ENCODE measurements at regions not wholly inside any gene's neighbourhood (a gene's known extent, or its start where the extent isn't known, plus 50 kb on each side); places are given as distances from the start of the nearest gene placed in this dataset.

- peaks cover 2% of the 10 kb centered on the region for H3K9me3 Mint-ChIP-seq
- no peaks in the 10 kb centered on the region for H3K4me1 Mint-ChIP-seq
- DNase-seq (ENCODE audit: low spot score in 2 of 2) (no peak), ATAC-seq (no peak)
- no peaks in the 10 kb centered on the region for H3K36me3 Mint-ChIP-seq
- no peak overlapping the region for H3K4me3 Mint-ChIP-seq
- no peak overlapping the region for H3K27ac Mint-ChIP-seq
Measured at GRCh38 chr5:99948850-99949249, 586.3 kb upstream of the FAM174A start.

- ATAC-seq (no peak), DNase-seq (ENCODE audit: low spot score in 2 of 2) (no peak)
- no peak overlapping the region for H3K4me3 Mint-ChIP-seq
- H3K9me3 Mint-ChIP-seq: peaks cover 3% of the 10 kb centered on the region
- no peak overlapping the region for H3K27ac Mint-ChIP-seq
- H3K4me1 Mint-ChIP-seq: no peaks in the 10 kb centered on the region
- no peaks in the 10 kb centered on the region for H3K36me3 Mint-ChIP-seq
Measured at GRCh38 chr5:99945478-99946442, 589.4 kb upstream of the FAM174A start.

DNA sequence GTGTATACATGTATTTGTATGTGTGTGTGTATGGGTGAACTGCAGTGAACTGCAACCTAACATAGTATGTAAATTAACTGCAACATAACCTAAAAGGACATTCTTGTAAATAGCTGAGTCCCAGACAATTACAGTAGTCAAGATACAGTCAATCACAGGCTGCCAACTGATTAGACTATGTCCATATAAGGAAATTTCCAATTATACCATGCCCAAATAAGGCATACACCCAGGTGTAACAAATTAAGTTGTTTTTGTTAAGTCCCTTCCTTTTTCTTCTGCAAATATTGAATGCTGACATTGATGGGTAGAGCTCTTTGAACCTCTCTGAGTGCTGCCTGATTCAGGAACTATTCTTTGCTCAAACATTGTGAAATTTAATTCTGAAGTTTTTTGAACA is 594.6 kb upstream of the FAM174A start:
- Mint-ChIP-seq H3K27ac (no peak overlapping the region), H3K4me1 (no peaks in the 10 kb centered on the region), H3K4me3 (no peak overlapping the region), H3K9me3 (peaks cover 3% of the 10 kb centered on the region), H3K36me3 (no peaks in the 10 kb centered on the region)
- no peak for ATAC-seq
- DNase-seq (ENCODE audit: low spot score in 2 of 2): no peak

- no peak for DNase-seq (ENCODE audit: low spot score in 2 of 2)
- Mint-ChIP-seq H3K4me1 (no peaks in the 10 kb centered on the region), H3K4me3 (no peak overlapping the region)
Measured at GRCh38 chr5:99936911-99937310, 598.3 kb upstream of the FAM174A start.

DNA sequence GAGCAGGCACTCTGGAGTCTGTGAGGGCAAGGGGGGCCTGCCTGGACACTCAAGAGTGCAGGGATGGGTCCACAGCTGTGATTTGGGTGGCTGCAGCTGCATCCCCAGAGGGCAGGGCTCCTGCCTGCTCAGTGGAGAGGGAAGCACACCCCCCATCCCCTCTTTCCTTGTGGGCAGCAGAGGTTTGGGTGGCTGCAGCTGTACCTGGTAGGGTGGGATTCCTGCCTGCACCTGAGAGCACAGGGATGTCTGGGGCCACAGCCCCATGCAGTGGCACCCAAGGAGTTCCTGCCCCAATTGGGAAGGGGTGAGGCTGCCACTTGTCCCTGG is 605.4 kb upstream of the FAM174A start:
- Mint-ChIP-seq H3K27ac (no peak overlapping the region), H3K4me1 (no peaks in the 10 kb centered on the region), H3K9me3 (peaks cover 6% of the 10 kb centered on the region), H3K4me3 (no peak overlapping the region), H3K36me3 (no peaks in the 10 kb centered on the region)
- ATAC-seq (peak; percentile 40), DNase-seq (ENCODE audit: low spot score in 2 of 2) (no peak)

More at GRCh38 chr5:99936911-99937310, 598.3 kb upstream of the FAM174A start:
- no peaks in the 10 kb centered on the region for H3K9me3 Mint-ChIP-seq
- no peaks in the 10 kb centered on the region for H3K36me3 Mint-ChIP-seq
- no peak overlapping the region for H3K27ac Mint-ChIP-seq
- ATAC-seq: no peak

- no peak overlapping the region for H3K4me3 Mint-ChIP-seq
- no peaks in the 10 kb centered on the region for H3K36me3 Mint-ChIP-seq
- H3K27ac Mint-ChIP-seq: no peak overlapping the region
- DNase-seq (ENCODE audit: low spot score in 2 of 2) (no peak), ATAC-seq (peak; percentile 51)
- peaks cover 6% of the 10 kb centered on the region for H3K9me3 Mint-ChIP-seq
- no peaks in the 10 kb centered on the region for H3K4me1 Mint-ChIP-seq
Measured at GRCh38 chr5:99929067-99929805, 605.9 kb upstream of the FAM174A start.

- Mint-ChIP-seq H3K4me3 (no peak overlapping the region), H3K27ac (no peak overlapping the region), H3K36me3 (no peaks in the 10 kb centered on the region), H3K4me1 (no peaks in the 10 kb centered on the region), H3K9me3 (peaks cover 6% of the 10 kb centered on the region)
- no peak for DNase-seq (ENCODE audit: low spot score in 2 of 2)
- peak; percentile 28 for ATAC-seq
Measured at GRCh38 chr5:99928490-99928889, 606.7 kb upstream of the FAM174A start.

DNA sequence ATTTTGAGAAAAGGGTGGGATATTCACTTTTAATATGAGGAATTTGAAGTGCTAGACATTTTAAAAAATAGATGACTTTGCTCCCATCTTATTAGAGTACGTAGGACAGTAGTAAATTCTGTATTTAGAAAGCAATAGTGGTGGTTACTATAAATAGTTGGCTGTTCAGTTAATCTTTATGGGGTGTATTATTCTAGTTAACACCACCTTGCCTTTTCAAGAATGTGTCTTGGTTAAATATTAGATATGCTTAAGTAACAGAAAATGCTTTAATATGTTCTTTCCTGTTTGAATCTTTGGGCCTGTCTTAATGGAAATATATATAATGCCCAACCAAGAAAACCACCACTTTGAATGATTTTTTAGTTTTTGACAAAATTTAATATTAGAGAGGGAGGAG is 608.7 kb upstream of the FAM174A start:
- Mint-ChIP-seq H3K36me3 (no peaks in the 10 kb centered on the region), H3K27ac (no peak overlapping the region), H3K4me3 (no peak overlapping the region), H3K4me1 (no peaks in the 10 kb centered on the region), H3K9me3 (peaks cover 6% of the 10 kb centered on the region)
- DNase-seq (ENCODE audit: low spot score in 2 of 2): no peak
- no peak for ATAC-seq

GRCh38 chr5:99922386-99922785 is 612.8 kb upstream of the FAM174A start:
- DNase-seq (ENCODE audit: low spot score in 2 of 2) (no peak), ATAC-seq (no peak)
- no peak overlapping the region for H3K4me3 Mint-ChIP-seq
- H3K27ac Mint-ChIP-seq: no peak overlapping the region
- no peaks in the 10 kb centered on the region for H3K4me1 Mint-ChIP-seq
- H3K36me3 Mint-ChIP-seq: no peaks in the 10 kb centered on the region
- peaks cover 2% of the 10 kb centered on the region for H3K9me3 Mint-ChIP-seq

DNA sequence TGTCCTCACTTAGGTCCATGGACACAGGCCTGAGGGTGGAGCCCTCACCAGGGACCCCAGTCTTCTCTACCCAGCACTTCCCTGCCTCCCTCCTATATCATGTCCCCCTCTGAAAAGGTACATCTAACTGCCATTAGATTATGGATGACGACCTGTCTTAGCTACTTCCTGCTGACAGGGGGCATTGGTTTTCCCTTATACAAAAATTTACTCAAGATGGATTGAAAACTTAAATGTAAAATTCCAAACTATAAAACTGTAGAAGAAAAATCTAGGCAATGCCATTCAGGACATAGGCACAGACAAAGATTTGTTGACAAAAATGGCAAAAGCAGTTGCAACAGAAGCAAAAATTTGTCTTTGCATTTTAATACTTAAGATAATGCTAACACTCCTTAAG is 623.2 kb upstream of the FAM174A start:
- no peak overlapping the region for H3K4me3 Mint-ChIP-seq
- peaks cover 8% of the 10 kb centered on the region for H3K9me3 Mint-ChIP-seq
- DNase-seq (ENCODE audit: low spot score in 2 of 2) (no peak), ATAC-seq (no peak)
- H3K36me3 Mint-ChIP-seq: no peaks in the 10 kb centered on the region
- no peaks in the 10 kb centered on the region for H3K4me1 Mint-ChIP-seq
- no peak overlapping the region for H3K27ac Mint-ChIP-seq

GRCh38 chr5:99906776-99907175 is 628.4 kb upstream of the FAM174A start:
- DNase-seq (ENCODE audit: low spot score in 2 of 2) (no peak), ATAC-seq (no peak)
- Mint-ChIP-seq H3K9me3 (peaks cover 6% of the 10 kb centered on the region), H3K36me3 (no peaks in the 10 kb centered on the region), H3K4me1 (no peaks in the 10 kb centered on the region), H3K4me3 (no peak overlapping the region), H3K27ac (no peak overlapping the region)

- H3K4me1 Mint-ChIP-seq: no peaks in the 10 kb centered on the region
- no peak overlapping the region for H3K4me3 Mint-ChIP-seq
- peaks cover 3% of the 10 kb centered on the region for H3K9me3 Mint-ChIP-seq
Measured at GRCh38 chr5:99901972-99902371, 633.2 kb upstream of the FAM174A start.

DNA sequence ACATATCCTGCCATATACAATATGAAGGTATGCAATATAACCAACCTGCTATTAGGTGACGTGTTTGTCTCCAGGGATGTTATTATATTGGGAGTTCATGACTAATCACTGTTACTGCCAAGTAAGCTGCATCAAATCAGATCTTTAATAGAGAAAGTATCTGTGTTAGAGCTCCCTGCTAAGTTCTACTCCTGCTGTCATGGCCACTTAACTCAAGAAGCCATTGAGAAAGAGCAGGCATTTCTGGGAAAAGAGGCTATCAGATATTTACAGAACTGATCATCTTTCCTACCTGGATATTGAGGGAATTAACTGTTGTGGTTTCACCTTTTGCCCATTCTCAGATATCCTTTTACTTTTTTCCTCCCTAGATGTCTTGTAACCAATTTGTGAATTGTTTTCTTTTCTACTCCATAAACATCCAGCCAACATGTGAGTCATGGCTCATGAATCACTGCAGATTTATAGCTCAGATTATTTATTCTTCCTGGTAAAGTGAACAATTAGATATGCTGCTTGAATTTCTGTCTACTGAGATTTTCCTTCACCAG is 634.8 kb upstream of the FAM174A start:
- DNase-seq (ENCODE audit: low spot score in 2 of 2): no peak
- H3K27ac Mint-ChIP-seq: no peak overlapping the region
- ATAC-seq: no peak
- peaks cover 3% of the 10 kb centered on the region for H3K9me3 Mint-ChIP-seq
- H3K4me3 Mint-ChIP-seq: no peak overlapping the region
- no peaks in the 10 kb centered on the region for H3K4me1 Mint-ChIP-seq
- H3K36me3 Mint-ChIP-seq: no peaks in the 10 kb centered on the region

More at GRCh38 chr5:99901972-99902371, 633.2 kb upstream of the FAM174A start:
- no peak for ATAC-seq
- Mint-ChIP-seq H3K36me3 (no peaks in the 10 kb centered on the region), H3K27ac (no peak overlapping the region)
- DNase-seq (ENCODE audit: low spot score in 2 of 2): no peak

DNA sequence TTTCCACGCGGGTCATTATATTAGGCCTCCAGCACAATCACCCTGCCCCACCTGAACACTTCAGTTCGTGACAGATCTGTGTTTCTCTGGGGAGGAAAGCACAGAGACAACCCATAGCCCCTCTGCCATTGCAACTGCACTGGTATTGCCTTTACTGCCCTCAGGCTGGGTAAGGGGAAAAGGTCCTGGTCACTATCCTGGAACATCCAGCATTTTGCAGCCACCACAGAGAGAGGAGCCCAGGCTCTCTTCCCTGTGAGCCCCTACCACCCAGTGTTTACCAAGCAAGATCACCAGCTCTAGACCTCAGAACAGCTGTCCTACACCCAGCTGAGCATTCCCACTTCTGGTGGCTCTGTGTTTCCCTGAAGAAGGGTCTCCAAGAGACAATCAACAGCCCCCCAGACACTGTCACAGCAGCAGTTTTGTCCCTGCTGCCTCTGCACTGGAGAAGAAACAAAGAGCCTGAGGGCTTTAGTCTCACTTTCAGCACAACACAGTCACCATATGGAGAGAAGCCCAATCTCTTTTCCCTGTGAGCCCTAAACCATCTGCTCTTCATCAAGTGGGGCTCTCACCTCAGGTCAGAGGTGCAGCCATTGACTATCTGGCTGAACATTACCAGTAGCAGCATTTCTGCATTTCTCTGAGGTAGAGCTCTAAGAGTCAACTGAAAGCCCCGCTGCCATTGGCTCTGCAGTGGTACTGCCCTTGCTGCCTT is 655.2 kb upstream of the FAM174A start:
- Mint-ChIP-seq H3K27ac (no peak overlapping the region), H3K9me3 (peaks cover 7% of the 10 kb centered on the region), H3K36me3 (no peaks in the 10 kb centered on the region), H3K4me3 (no peak overlapping the region), H3K4me1 (no peaks in the 10 kb centered on the region)
- DNase-seq (ENCODE audit: low spot score in 2 of 2) (no peak), ATAC-seq (peak; percentile 21)

GRCh38 chr5:99878830-99879229 is 656.3 kb upstream of the FAM174A start:
- ATAC-seq: peak; percentile 40
- H3K4me1 Mint-ChIP-seq: no peaks in the 10 kb centered on the region
- no peak overlapping the region for H3K27ac Mint-ChIP-seq
- no peak overlapping the region for H3K4me3 Mint-ChIP-seq
- no peak for DNase-seq (ENCODE audit: low spot score in 2 of 2)
- H3K9me3 Mint-ChIP-seq: peaks cover 7% of the 10 kb centered on the region
- H3K36me3 Mint-ChIP-seq: no peaks in the 10 kb centered on the region
